ENCODE measurements at regions not wholly inside any gene's neighbourhood (a gene's known extent, or its start where the extent isn't known, plus 50 kb on each side); places are given as distances from the start of the nearest gene placed in this dataset.

DNA sequence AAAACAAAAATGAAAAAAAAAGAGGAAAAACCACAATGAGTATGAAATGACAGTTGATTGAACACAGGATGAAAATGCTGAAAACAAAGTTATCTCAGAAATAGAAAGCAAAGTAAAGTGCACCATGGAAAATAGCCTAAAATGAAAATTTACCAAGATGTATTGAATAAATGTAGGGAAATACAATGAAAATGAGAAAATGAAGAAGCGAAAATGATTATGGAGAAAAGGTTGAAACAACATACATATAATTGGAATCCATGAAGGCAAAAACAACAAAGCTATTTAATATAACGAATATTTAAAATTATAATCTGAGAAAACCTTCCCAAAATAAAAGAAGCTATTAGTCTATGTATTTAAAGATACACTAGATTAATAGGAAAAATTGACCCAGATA lies 147.4 kb downstream of the TMEM18 start:
- TF ChIP-seq CTCF (IDR thresholded peaks at IDR 0.05 in 4 of 5, conservative IDR thresholded peaks at IDR 0.05 in 1 of 5) (no peak), POLR2A (IDR thresholded peaks at IDR 0.05) (no peak)

All from gastrocnemius medialis (tissue), 4 donors.